Effector CD8-positive, alpha-beta T cell (primary cell): ENCODE measurements at regions not wholly inside any gene's neighbourhood (a gene's known extent, or its start where the extent isn't known, plus 50 kb on each side); places are given as distances from the start of the nearest gene placed in this dataset.
"Not testable (repeated sequence)": the region's sequence is repeated elsewhere in the genome, so short reads cannot be mapped to it uniquely, and the experiment has no call there.

ENCODE experiments used
- DNase-seq: peaks from one replicate; lab custom pipeline; 2025; lab: John Stamatoyannopoulos, UW

GRCh38 chr16:86888231-86889053 is 310.1 kb downstream of the FOXL1 start:
- no peak for DNase-seq

DNA sequence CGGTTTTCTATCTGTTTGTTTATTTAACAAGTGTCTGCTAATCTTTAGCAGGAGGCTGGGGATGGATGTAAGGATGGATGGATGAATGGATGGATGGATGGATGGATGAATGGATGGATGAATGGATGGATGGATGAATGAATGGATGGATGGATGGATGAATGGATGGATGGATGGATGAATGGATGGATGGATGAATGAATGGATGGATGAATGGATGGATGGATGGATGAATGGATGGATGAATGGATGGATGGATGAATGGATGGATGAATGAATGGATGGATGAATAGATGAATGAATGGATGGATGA is 310.7 kb downstream of the FOXL1 start:
- DNase-seq = not testable (repeated sequence)

DNA sequence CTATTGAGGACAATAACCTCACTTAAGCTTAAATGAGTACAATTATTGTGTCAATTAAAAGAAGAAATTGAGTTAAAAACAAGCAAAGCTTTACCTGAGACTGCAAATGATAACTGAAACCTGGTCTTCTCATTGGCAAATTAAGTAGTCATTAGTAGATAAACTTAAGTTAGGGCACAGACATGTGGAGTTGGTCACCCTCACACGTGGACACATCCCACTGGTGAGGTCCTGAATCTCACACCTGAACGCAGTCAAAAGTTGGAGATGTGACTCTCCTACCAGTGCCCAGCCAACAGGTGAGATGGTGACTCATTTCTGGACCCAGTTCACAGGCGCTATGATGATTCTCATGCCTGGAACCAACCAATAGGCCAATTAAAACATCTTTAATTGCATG is 311.6 kb downstream of the FOXL1 start:
- no peak for DNase-seq

DNA sequence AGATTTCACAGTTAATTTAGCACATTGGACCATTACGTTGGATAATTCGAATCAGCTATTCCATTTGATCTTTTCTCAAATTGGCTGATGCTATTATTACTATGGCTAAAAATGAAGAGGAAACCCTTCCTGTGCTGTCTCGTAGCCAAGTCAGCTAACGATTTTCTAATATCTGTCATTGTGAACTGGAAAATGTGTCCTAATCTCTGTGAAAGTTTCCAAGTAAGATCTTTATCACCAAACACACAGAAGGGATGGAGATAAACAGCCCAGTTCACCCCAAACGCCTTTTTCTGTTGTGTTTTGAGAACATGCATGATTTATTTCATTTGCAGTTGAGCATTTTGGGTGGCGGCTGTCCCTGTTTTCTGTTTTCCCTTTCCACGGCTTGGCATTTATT is 312.8 kb downstream of the FOXL1 start:
- DNase-seq = no peak

- no peak for DNase-seq
Measured at GRCh38 chr16:86891631-86892030, 313.3 kb downstream of the FOXL1 start.

DNA sequence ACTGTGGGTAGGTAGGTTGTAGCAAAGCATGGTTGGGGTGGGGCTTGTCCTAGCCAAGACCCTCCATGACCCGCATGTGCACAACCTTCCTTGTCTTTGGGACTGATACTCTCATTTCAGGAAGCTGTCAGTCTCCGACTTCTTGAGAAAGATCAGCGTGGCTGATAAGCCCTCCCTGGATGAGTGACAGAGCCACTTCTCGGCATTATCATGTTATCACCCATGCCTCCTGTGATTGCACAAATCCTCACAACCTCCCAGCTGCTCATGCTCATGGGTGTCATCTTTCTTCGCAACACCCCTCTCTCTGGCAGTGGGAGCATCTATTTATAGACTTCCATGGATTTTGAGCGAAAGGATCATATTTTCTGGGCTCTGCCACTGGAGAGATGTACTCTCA is 314.2 kb downstream of the FOXL1 start:
- no peak for DNase-seq

GRCh38 chr16:86893506-86893905 is 315.2 kb downstream of the FOXL1 start:
- no peak for DNase-seq

- DNase-seq = no peak
Measured at GRCh38 chr16:86894029-86894567, 315.7 kb downstream of the FOXL1 start.

DNA sequence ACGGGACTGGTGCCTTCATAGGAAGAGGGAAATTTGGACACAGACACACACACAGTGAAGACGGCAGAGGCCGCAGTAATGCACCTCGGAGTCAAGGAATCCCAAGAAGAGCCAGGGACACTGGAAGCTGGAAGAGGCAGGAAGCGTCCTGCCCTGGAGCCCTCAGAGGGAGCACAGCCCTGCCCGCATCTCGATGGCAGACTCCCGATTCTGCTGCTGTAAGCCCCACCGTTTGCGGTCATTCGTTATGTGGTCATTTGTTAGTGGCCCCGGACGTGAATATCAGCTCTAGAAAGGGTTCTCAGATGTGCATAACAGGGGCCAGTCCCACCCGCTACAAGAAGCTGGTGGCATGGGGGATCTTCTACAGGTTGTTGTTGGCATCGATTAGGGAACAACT is 316.6 kb downstream of the FOXL1 start:
- no peak for DNase-seq

- no peak for DNase-seq
Measured at GRCh38 chr16:86895606-86896005, 317.3 kb downstream of the FOXL1 start.

GRCh38 chr16:86896976-86897375 is 318.6 kb downstream of the FOXL1 start:
- DNase-seq = no peak

DNA sequence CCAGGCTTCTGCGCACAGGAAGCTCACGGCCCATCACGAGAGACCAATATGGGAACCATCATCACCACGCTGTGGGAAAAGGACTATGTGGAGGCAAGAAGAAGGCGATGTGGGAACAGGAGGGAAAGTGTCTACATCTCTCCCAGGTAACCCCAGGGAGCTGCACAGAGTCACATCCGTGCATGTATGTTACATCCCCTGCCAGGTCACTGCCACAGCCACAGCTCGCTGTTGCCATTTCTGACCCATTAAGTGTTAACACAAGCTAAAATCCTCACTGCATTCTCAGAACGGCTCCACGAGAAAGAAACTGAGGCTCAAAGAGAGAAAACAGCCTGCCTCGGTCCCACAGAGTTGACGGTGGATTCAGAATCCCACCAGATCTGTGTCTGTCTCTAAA is 319.1 kb downstream of the FOXL1 start:
- no peak for DNase-seq

- DNase-seq = no peak
Measured at GRCh38 chr16:86898386-86898785, 320.0 kb downstream of the FOXL1 start.

DNA sequence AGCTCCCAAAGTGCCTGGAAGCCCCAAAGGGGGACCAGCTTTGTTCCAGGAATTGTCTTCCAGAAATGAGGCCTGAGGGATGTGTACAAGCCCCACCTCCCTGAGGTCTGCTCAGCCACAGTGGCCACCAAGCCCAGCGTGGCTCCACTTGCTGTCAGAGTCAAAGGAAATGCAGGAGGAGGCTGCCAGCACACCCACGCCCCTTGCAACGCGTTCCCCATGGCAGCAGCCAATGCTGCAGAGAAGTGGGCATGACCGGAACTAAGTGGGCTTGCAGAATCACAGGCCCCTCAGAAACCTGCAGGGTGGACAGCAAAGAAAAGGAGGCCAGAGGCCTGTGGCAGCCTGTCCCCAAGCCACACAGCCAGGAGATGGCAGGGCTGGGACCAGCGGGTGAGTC is 320.8 kb downstream of the FOXL1 start:
- DNase-seq = no peak

GRCh38 chr16:86899757-86900156 is 321.4 kb downstream of the FOXL1 start:
- no peak for DNase-seq

DNA sequence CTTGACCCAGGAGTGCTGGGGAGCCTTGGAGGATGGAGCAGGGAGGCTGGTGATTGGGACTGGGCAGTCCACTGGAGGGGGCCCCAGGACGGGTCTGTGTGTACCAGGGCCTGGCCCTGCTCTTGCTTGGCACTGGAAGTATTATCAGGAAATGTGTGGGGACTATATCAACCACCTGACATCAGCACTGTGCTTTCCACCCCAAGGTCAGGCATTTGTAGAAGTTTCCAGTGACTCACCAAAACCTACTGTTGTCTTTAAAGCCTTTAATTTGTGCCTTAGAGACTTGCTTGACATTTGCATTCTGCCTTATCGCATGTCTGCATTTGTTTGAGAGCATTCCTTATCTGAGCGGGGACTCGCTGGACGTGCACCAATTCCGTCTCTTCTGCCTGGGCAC is 323.1 kb downstream of the FOXL1 start:
- DNase-seq = no peak

DNA sequence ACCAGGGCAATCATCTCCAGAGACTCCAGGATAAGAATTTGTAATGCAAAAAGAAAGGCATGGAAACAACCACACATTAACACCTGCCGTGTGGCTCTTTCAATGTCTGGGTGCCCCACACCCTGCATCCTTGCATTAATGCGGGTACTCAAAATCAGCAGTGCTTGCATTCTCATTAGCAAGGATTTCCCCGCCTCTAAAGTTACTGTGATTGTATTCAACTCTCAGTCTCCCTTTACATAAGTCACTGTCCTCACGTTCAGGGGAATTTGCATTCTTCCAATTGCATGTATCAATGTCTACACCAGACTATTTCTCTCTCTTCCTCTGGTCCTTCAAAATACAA is 324.3 kb downstream of the FOXL1 start:
- DNase-seq = no peak

DNA sequence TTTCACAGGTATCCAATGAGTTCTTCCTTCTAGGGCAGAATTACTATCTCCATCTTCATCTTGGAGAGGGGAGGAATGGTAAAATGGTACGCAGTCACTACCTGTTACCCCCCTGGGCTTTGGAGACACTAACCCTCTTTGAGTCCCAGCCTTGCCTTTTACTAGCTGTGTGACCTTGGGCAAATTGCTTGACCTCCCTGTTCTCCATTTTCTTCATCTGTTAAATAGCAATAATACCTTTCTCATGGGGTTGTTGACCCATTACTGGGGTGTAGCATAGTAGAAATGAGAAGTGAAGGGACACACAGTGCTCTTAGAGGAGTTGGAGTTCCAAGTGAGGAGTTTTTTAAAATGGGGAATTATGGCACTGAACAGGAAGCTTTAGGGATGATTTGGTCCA is 324.7 kb downstream of the FOXL1 start:
- no peak for DNase-seq

DNA sequence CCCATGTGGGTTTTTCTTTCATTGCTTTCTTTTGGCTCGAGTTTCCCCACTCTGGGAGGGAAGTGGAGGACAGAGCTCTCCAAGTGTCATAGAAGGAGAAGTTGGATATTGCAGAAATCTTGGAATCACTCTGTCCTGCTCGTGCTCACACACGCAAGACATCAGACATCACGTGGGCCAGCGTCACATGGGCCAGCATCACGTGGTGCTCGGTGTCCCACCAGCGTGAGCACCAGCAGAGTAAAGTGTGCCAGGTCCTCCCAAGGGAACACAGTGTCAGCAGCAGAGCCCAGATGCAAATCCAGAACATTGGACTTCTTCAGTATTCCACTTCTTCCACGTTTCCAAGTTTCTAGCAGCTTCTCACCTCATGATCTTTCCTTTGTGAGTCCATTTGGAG is 327.0 kb downstream of the FOXL1 start:
- DNase-seq = no peak

- DNase-seq = no peak
Measured at GRCh38 chr16:86906623-86907022, 328.3 kb downstream of the FOXL1 start.

GRCh38 chr16:86909359-86910160 is 331.2 kb downstream of the FOXL1 start:
- DNase-seq = no peak

- no peak for DNase-seq
Measured at GRCh38 chr16:86910161-86910769, 331.9 kb downstream of the FOXL1 start.

DNA sequence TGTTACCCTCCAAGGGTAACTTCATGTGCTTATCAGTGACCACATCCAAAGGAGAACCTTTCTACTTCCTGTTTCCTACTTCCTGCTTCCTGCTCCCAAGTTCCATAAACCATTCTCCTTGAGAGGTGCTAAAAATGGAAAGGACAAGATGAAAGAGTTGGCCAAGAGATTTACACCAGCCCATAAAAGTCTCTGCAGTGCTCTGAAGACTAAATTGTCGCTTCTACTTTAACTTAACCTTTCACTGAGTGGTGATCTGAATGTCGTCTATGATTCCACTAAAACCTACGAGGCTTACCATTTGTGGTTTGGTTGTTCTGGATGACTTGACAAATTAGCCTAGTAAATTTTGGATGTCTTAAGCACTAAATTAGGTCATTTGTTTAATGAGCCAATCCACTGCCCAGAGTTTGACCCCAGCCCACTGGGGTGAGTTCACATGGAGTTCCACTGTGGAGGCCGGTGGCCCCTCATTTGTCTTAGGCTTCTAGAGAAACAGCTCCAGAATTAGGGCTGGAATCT is 333.1 kb downstream of the FOXL1 start:
- DNase-seq = no peak
